Stimulated activated CD4-positive, alpha-beta T cell treated with anti-CD3 and anti-CD28 coated beads, Interleukin-2, amount 100 ng/mL, for 24 hours (primary cell): ENCODE measurements at regions not wholly inside any gene's neighbourhood (a gene's known extent, or its start where the extent isn't known, plus 50 kb on each side); places are given as distances from the start of the nearest gene placed in this dataset.

Source experiments
- DNase-seq, 2 donors: peaks; one replicate each; pipeline ENCODE4 v3.0.0-alpha.2; 2020

GRCh38 chr5:6926491-6927038, 213.3 kb downstream of the TENT4A start:
- DNase-seq: no peak

GRCh38 chr5:6936031-6936430, 222.8 kb downstream of the TENT4A start:
- no peak for DNase-seq

GRCh38 chr5:6937677-6938076, 224.4 kb downstream of the TENT4A start:
- DNase-seq: no peak

- DNase-seq: no peak
These were observed 228.4 kb downstream of the TENT4A start for GRCh38 chr5:6941631-6942030.

- DNase-seq: no peak
These were observed 230.2 kb downstream of the TENT4A start for GRCh38 chr5:6943197-6944112.

- no peak for DNase-seq
These were observed 235.3 kb downstream of the TENT4A start for GRCh38 chr5:6948562-6948961.

GRCh38 chr5:6949230-6949629, 236.0 kb downstream of the TENT4A start:
- DNase-seq: no peak

GRCh38 chr5:6950250-6950649, 237.0 kb downstream of the TENT4A start:
- no peak for DNase-seq

- DNase-seq: no peak
These were observed 237.6 kb downstream of the TENT4A start for GRCh38 chr5:6950860-6951259.

GRCh38 chr5:6961123-6961522, 247.9 kb downstream of the TENT4A start:
- DNase-seq: no peak

- DNase-seq: no peak
These were observed 248.8 kb downstream of the TENT4A start for GRCh38 chr5:6961837-6962635.

- DNase-seq: no peak
These were observed 263.7 kb downstream of the TENT4A start for GRCh38 chr5:6976971-6977370.

- DNase-seq: no peak
These were observed 265.8 kb downstream of the TENT4A start for GRCh38 chr5:6979061-6979460.

- no peak for DNase-seq
These were observed 276.0 kb downstream of the TENT4A start for GRCh38 chr5:6989230-6989629.

GRCh38 chr5:6994097-6994496, 280.9 kb downstream of the TENT4A start:
- DNase-seq: no peak

- DNase-seq: no peak
These were observed 281.9 kb downstream of the TENT4A start for GRCh38 chr5:6995115-6995514.

GRCh38 chr5:7000310-7000709, 287.1 kb downstream of the TENT4A start:
- DNase-seq: no peak

- no peak for DNase-seq
These were observed 297.4 kb downstream of the TENT4A start for GRCh38 chr5:7010591-7010990.

GRCh38 chr5:7012057-7012456, 298.8 kb downstream of the TENT4A start:
- no peak for DNase-seq

GRCh38 chr5:7014611-7015010, 301.4 kb downstream of the TENT4A start:
- DNase-seq: no peak

GRCh38 chr5:7015586-7016256, 302.5 kb downstream of the TENT4A start:
- DNase-seq: no peak

GRCh38 chr5:7016999-7017747, 303.9 kb downstream of the TENT4A start:
- DNase-seq: no peak
